GM12878 (cell line): ENCODE measurements at regions not wholly inside any gene's neighbourhood (a gene's known extent, or its start where the extent isn't known, plus 50 kb on each side); places are given as distances from the start of the nearest gene placed in this dataset.

Source experiments
- ATAC-seq: fragments of 200-7000 bp; cut with Tn5 transposase; 3 replicates; pipeline ENCODE4 v1.9.1; 2020; ENCODE audit warnings: mild to moderate bottlenecking, moderate library complexity
- BruUV-seq: library from RNA; stranded (reverse); fragments of 400-500 nt; replicated peaks from 2 replicates; lab custom pipeline; 2021; lab: Mats Ljungman, UMichigan
- CTCF ChIA-PET: fragments of 300-600 bp; sonication (Branson Sonifier 250); formaldehyde crosslinking; extraction: SDS; loops from one replicate; lab custom pipeline; 2021; ENCODE audit warnings: inconsistent platforms; lab: Yijun Ruan, JAX
- POLR2A ChIA-PET: fragments of 350-600 bp; formaldehyde crosslinking; extraction: SDS; loops from one replicate; lab custom pipeline; 2021; ENCODE audit warnings: inconsistent platforms; lab: Charles Lee
- RAD21 ChIA-PET: fragments of 300-600 bp; sonication (Branson Sonifier 250); formaldehyde crosslinking; loops from one replicate; lab custom pipeline; 2023; ENCODE audit warnings: antibody characterized with exemption; ENCODE audit not compliant: unreplicated experiment; lab: Charles Lee
- SMC1A ChIA-PET: fragments of 300-600 bp; sonication (Branson Sonifier 250); formaldehyde crosslinking; loops from one replicate; lab custom pipeline; 2023; ENCODE audit not compliant: unreplicated experiment, uncharacterized antibody; lab: Charles Lee
- DNase-seq: peaks from one replicate; pipeline ENCODE4 v3.0.0-alpha.2; 2011; ENCODE audit warnings: low read depth, low spot score
- FAIRE-seq: peaks from 3 replicates; lab custom pipeline; 2011; peaks lifted over from hg19 to GRCh38; lab: Jason Lieb, UNC
- H2AFZ ChIP-seq: 2 replicates; pipeline ENCODE4 v1.6.0; 2011; ENCODE audit warnings: low read depth, low read length, control low read depth; ENCODE audit not compliant: control insufficient read depth
- H3K27ac ChIP-seq: 2 replicates; pipeline ENCODE4 v1.5.1; 2011; ENCODE audit warnings: control low read depth; ENCODE audit not compliant: control insufficient read depth, insufficient read depth
- H3K27me3 ChIP-seq, 2 experiments: replicated peaks in 1 of 2; 2 replicates each; pipeline versions ENCODE4 v1.6.0 to v1.6.1; 2011; ENCODE audit warnings: low read length in 1 of 2; ENCODE audit not compliant: control insufficient read depth in 2 of 2, insufficient read depth in 2 of 2
- H3K36me3 ChIP-seq, 2 experiments: 2 replicates each; pipeline ENCODE4 v1.5.1; 2011; ENCODE audit warnings: low read length in 1 of 2; ENCODE audit not compliant: control insufficient read depth in 2 of 2, insufficient read depth in 2 of 2
- H3K4me1 ChIP-seq: 2 replicates; pipeline ENCODE4 v1.6.1; 2011; ENCODE audit warnings: mild to moderate bottlenecking, low read length, moderate library complexity, mixed read lengths; ENCODE audit not compliant: control insufficient read depth, insufficient read depth
- H3K4me2 ChIP-seq: 2 replicates; pipeline ENCODE4 v1.6.0; 2011; ENCODE audit warnings: control low read depth; ENCODE audit not compliant: control insufficient read depth, insufficient read depth
- H3K4me3 ChIP-seq: fragments of 200-600 bp; sonication (generic); 2 replicates; pipeline ENCODE4 v1.5.1; 2016
- H3K79me2 ChIP-seq: 2 replicates; pipeline ENCODE4 v1.6.0; 2011; ENCODE audit warnings: low read length; ENCODE audit not compliant: control insufficient read depth, insufficient read depth
- H3K9ac ChIP-seq: 2 replicates; pipeline ENCODE4 v1.8.0; 2011; ENCODE audit warnings: low read length, control low read depth, mixed read lengths; ENCODE audit not compliant: control insufficient read depth, insufficient read depth
- H3K9me3 ChIP-seq: replicated peaks from 3 replicates; pipeline ENCODE4 v1.5.1; 2011; ENCODE audit warnings: mild to moderate bottlenecking, low read length; ENCODE audit not compliant: control insufficient read depth, insufficient read depth
- H4K20me1 ChIP-seq: 2 replicates; pipeline ENCODE4 v1.6.0; 2011; ENCODE audit not compliant: control insufficient read depth, insufficient read depth
- ATF2 ChIP-seq: IDR thresholded peaks from 2 replicates; pipeline ENCODE4 v1.6.1; 2012; ENCODE audit warnings: low read length, inconsistent platforms
- BCL3 ChIP-seq: IDR thresholded peaks from 2 replicates; pipeline ENCODE4 v1.6.1; 2011; ENCODE audit warnings: borderline replicate concordance, low read depth, mild to moderate bottlenecking, moderate library complexity, low read length; ENCODE audit not compliant: insufficient read depth, poor library complexity, severe bottlenecking
- E4F1 ChIP-seq: fragments of 450-650 bp; IDR thresholded peaks from 2 replicates; pipeline ENCODE4 v1.6.1; 2018; ENCODE audit warnings: borderline replicate concordance, mild to moderate bottlenecking; ENCODE audit not compliant: partially characterized antibody
- EZH2 ChIP-seq: IDR thresholded peaks from 2 replicates; pipeline ENCODE4 v1.6.1; 2012; ENCODE audit warnings: low read depth, mild to moderate bottlenecking, control low read depth, inconsistent platforms, low read length, borderline replicate concordance; ENCODE audit not compliant: control insufficient read depth
- FOXK2 ChIP-seq: fragments of 450-650 bp; IDR thresholded peaks from 2 replicates; pipeline ENCODE4 v1.6.1; 2017; ENCODE audit warnings: mild to moderate bottlenecking, moderate library complexity
- HDAC2 ChIP-seq: fragments of 200-600 bp; sonication (generic); IDR thresholded peaks from 2 replicates; pipeline ENCODE4 v1.6.1; 2017
- IRF4 ChIP-seq: IDR thresholded peaks from 2 replicates; pipeline ENCODE4 v1.6.1; 2011; ENCODE audit warnings: low read depth, low read length
- RAD51 ChIP-seq: fragments of 450-650 bp; IDR thresholded peaks from 2 replicates; pipeline ENCODE4 v1.6.1; 2016; ENCODE audit warnings: moderate library complexity, mild to moderate bottlenecking, inconsistent platforms
- RUNX3 ChIP-seq: IDR thresholded peaks from 2 replicates; pipeline ENCODE4 v1.6.1; 2012; ENCODE audit warnings: low read length, inconsistent platforms
- STAT3 ChIP-seq: IDR thresholded peaks from 2 replicates; pipeline ENCODE4 v1.6.1; 2011; ENCODE audit warnings: low read depth, low read length, improper control_type of control experiment
- WRNIP1 ChIP-seq: IDR thresholded peaks from 2 replicates; pipeline ENCODE4 v1.6.1; 2011; ENCODE audit warnings: low read depth, low read length, improper control_type of control experiment, borderline replicate concordance
- YY1 ChIP-seq: IDR thresholded peaks from 2 replicates; pipeline ENCODE4 v1.6.1; 2011; ENCODE audit warnings: low read depth, mild to moderate bottlenecking, low read length
- WGBS: methylation state at CpG from one replicate; pipeline ENCODE4 v1.1.6; 2016; ENCODE audit warnings: low lambda C conversion rate; ENCODE audit not compliant: insufficient replicate concordance, insufficient coverage; ENCODE audit errors: missing lambda C conversion rate; 5-methylcytosine and 5-hydroxymethylcytosine counted together
- in situ Hi-C: fragments of 300-500 bp; cut with MboI; formaldehyde crosslinking; loops from 9 replicates; pipeline ENCODE4 v1.14.3; 2018; ENCODE audit warnings: mixed read lengths
- intact Hi-C: fragments of 100-400 bp; cut with micrococcal nuclease; formaldehyde crosslinking; loops from one replicate; pipeline ENCODE4 v1.14.2; 2022; ENCODE audit not compliant: unreplicated experiment

GRCh38 chr18:78686976-78687685 is 292.5 kb upstream of the SALL3 start:
- POLR2A ChIA-PET: no interaction called here

More at GRCh38 chr18:78686976-78687685, 292.5 kb upstream of the SALL3 start:
- H3K36me3 ChIP-seq: no peaks in the 10 kb centered on the region
- ChIA-PET RAD21 (no interaction called here), CTCF (no interaction called here), SMC1A (no interaction called here)
- no peaks in the 10 kb centered on the region for H4K20me1 ChIP-seq
- WGBS: 39% methylated on average over 13 of the region's 16 CpGs
- no peak overlapping the region for H3K4me2 ChIP-seq
- TF ChIP-seq E4F1 (no peak), YY1 (no peak), HDAC2 (no peak), IRF4 (no peak), RAD51 (no peak), RUNX3 (no peak), BCL3 (no peak), ATF2 (no peak), STAT3 (no peak), WRNIP1 (no peak), EZH2 (no peak), FOXK2 (no peak)
- H3K9ac ChIP-seq: no peak overlapping the region
- DNase-seq: no peak
- ATAC-seq: no peak
- no peaks in the 10 kb centered on the region for H3K79me2 ChIP-seq
- BruUV-seq: no TSS peak
- H2AFZ ChIP-seq: no peak overlapping the region
- in situ Hi-C loops (no loop called here), intact Hi-C loops (no loop called here)
- no peaks in the 10 kb centered on the region for H3K27me3 ChIP-seq
- no peak overlapping the region for H3K27ac ChIP-seq
- H3K4me1 ChIP-seq: no peaks in the 10 kb centered on the region
- no peak for FAIRE-seq
- no peaks in the 10 kb centered on the region; the same call in 2 of the 3 replicates for H3K9me3 ChIP-seq
- H3K4me3 ChIP-seq: no peak overlapping the region
